UCSD-AML1 (cell line): ENCODE measurements at regions not wholly inside any gene's neighbourhood (a gene's known extent, or its start where the extent isn't known, plus 50 kb on each side); places are given as distances from the start of the nearest gene placed in this dataset.

Source experiments
- DNase-seq: peaks from one replicate; lab custom pipeline; 2025; ENCODE audit not compliant: unreplicated experiment; lab: John Stamatoyannopoulos, UW

DNA sequence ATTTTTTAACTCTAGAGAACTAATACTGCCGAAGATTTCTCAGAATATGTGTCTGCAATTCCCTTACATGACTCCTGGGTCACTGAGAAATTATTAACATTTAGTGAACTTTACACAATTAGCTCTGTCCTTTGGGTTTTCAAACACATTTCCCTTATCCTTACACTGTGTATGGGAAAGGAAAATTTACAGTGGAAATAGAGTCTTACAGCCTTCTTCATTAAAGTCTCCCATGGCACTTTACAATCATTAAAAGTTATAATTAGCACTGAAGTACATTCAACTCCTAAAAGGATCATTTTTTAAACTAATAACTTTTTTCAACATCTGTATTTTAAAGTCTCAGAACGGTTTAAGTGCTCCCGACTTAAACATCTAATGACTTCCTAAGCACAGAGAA, 627.5 kb upstream of the TYRP1 start:
- no peak for DNase-seq

DNA sequence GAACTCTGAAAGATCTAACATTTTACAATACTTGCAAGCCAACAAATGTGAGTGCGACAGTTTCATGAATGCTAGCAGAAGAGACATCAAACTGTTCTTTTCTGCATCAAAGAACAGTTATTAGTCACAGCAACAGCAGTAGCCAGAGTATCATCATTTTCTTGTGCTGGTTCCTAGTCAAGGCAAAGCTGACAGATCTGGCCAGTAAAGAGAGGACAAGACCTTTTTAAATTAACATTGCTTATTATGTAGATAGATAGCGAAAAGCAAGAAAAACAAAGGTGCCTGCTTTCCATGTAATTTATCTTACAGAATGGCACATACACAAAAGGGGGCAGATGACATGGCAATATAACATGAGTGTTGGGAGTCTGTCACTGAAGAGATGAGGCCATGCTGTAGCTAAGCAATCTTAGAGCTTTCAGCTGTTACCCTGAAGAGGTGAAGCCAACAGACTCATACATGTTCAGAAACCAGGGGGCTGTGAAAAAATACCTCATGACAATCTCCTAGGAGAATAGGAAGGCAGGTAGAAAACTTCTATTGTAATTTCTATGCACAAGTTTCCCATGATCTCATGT, 626.6 kb upstream of the TYRP1 start:
- no peak for DNase-seq

DNA sequence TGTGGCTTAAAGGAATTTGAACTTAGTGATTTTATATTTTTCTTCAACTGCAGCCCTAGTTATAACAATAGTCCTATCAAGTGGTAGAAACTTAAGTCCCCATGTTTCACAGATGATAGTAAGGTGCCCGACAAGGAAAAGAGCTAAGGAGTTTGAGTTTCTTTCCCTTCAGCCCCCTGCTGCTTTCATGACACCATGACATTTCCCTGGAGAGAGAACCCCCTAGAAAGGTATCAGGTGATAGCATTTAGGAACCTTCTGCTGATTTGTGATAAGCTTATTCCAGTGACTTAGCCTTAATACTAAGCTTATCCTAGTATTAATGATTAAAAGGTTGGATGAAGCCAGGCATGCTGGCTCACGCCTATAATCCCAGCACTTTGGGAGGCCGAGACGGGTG, 623.8 kb upstream of the TYRP1 start:
- DNase-seq: no peak

DNA sequence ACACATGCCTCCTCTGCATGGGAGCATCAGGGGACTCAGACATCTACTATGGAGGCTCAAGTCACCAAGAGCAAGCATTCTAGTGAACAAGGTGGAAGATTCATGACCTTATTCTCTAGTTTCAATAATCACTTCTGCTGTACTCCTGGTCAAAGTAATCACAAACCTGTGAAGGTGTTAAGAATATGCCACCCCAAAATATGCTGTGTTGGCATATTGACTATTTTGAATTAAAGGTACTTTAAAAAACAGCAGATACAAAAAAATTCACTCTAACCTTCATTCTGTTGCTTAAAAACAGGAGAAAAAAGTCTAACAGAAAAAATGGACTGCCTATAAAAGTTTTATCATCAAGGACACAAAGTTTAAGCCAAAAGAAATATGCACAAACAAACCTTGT, 607.8 kb upstream of the TYRP1 start:
- no peak for DNase-seq

DNA sequence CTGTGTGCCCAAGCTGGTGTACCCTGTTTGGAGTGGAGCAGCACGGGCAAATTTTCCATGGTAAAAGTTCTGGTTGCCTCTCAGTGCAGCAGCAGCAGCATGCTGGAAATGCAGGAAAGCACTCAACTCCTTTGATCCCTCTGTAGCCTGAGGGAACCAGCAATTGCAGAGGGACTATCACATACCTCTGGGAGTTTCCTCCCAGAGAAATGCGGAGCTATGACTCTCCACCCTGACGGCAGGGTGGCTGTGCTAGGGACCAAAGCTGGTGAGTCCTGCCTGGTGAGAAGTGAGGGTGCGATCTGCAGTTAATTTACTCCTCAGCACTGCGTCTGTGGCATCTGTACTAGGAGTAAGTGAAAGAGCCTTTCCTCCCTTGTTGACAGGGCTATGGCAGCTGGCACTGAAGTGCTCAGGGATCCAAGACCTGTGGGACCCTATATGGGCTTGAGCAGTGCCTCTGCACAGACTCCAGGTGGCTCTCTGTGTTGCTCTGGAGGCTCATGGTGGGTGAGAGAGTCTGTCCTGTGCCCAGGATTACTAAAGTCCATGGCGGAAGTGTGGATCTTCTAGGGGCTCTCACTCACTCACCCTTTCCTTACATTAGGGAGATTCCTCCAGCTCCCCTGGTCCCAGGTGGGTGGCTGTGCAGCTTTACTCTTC, 601.2 kb upstream of the TYRP1 start:
- no peak for DNase-seq

DNA sequence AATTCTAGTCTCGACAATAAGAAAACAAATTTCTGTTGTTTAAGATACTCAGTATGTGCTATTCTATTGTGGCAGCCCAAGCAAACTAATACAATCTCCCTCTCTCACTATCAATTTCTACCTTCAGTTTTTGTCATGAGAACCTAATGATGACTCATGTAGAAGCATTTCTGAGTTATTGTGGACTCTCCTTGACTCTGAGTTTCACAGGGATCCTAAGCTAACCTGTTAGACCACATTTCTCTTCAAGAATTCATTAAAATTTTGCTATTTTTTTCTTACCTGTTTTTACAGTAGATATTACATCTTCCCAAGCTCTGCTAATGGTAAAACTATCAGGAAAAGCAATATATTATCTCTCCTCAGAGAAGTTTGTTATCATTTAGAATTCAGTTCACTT, 599.1 kb upstream of the TYRP1 start:
- no peak for DNase-seq

DNA sequence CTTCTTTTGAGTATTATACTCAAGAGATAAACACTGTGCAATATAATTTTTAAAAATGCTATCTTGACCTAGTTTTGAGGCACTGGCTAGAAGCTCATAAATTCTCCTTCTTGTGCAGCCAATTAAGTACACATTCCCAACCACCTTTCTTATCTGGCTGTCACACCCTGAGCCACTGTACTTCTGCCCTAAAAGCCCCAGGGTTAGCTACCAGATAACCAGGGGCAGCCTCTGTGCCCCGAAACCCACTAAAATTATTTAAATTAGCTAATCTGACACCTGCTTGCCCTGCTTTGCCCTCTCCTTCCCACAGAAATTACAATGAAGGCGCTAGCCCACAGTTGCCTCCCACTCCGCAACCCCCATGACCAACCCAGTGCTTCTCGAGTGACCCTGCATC, 597.3 kb upstream of the TYRP1 start:
- DNase-seq: no peak

DNA sequence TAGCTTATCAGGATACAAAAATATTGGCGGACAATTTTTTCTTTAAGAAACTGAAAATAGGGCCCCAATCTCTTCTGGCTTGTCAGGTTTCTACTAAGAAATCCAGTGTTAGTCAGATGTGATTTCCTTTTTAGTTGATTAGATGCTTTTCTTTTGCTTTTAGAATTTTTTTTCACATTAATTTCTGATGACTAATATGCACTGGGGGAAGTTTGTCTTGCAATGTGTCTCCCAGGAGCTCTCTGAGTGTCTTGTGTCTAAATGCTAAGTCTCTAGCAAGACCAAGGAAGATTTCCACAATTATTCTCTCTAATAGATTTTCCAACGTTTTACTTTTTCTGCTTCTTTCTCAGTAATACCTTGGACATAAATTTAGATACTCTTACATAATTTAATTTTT, 559.8 kb upstream of the TYRP1 start:
- DNase-seq: no peak

DNA sequence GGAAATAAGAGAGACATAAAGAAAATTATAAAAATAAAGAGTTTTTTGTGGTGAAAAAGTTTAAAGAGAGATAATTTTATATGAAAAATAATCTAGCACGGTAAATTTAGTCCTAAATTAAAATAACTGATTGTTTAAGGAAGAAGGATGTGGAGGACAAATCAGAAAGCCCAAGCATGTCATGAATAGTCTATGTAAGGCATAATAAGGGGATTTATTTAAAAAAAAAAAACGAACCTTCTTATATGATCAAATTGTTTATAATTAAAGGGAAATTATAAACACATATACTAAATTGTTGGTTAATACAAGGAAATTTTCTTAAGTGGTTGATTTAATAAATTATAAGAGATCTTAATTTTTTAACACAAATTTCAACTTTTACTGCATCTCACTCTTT, 551.8 kb upstream of the TYRP1 start:
- no peak for DNase-seq

DNA sequence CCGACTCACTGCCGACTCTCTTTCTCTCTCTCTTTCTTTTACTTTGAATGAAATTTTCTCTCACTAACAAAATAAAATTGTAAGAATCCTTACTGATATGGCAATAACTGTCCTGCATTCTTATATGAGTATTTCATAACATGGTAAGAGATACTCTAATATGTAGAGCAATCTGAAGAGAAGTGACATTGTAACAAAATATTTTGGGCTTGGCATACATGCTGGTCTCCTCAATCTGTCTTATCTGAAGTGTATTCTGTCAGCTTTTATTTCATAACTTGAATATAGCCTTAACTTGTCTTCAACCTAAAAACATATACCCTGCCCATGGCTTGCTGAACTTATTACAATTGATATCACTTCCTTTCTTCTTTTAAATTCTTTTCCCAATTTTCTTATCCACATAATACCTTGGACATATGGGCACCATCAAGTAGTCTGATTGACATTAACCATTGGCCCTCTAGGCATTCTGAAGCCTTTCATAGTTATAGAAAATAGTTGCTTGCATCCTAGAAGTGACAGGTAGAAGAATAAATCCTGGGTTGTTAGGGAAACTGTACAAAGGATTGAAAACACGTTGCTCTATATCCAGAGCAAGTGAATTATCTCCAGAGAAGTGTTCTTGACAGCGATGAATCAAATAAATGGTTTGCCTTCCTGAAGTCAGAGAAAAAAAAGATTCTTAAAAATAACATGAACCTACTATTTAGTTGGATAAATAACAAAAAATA, 537.6 kb upstream of the TYRP1 start:
- no peak for DNase-seq

DNA sequence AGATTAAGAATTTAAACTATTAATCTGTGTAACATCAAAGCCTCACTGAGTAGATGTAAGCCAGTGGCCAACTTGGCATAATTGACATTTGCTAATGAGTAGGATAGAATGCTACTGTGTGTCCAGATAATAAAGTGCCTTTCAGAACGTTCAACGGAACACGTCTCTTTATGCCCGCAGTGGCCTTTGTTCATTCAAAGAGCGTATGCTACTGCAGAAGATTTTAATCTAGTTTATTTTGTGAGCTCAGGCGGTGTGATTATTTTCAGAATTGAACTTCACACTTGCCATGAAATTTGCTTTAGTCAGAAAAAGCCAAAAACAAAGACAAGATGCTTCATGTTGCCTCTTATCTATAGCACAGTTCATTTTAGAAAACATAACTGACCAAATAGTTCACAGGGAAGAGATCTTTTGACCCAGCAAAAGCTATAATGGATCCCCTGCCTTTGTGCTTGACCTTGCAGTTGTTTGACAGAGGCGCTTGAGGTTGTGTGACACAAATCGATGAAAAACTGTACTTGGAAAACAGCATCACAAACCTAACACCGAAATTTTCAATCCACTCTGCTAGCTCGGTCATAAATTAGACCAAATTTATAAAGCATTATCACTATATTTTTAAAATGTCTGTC, 530.9 kb upstream of the TYRP1 start:
- DNase-seq: no peak

DNA sequence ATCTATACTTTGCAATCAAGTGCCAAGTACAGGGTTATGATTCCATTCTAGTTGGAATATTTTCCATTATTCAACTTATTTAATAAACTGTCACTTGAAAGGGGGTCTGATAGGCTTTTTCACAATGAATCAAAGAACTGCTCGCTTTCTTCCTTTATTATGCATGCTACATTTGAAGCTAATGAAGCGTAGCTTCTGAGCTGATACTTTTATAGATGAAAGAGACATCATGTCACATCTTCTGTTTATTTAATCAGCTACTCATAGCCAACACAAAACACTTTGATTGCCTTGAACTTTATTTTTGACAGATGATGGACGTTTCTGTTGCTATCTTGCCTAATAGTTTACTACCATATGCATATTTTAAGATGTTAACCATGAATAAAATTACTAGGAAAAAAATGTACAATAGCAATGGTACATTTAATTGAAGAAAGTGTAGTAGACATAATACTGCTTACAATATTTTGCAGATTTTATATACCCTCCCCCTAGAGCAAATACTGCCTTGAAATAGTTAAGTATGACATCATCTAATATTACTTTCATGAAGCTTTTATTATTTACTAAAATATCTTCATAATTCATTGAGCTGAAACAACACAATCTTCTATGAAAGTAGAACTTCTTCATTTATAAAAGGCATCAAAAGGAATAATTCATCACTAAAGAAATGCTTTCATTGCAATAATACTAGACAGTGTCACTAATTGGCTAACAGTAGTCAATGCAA, 529.3 kb upstream of the TYRP1 start:
- DNase-seq: no peak

DNA sequence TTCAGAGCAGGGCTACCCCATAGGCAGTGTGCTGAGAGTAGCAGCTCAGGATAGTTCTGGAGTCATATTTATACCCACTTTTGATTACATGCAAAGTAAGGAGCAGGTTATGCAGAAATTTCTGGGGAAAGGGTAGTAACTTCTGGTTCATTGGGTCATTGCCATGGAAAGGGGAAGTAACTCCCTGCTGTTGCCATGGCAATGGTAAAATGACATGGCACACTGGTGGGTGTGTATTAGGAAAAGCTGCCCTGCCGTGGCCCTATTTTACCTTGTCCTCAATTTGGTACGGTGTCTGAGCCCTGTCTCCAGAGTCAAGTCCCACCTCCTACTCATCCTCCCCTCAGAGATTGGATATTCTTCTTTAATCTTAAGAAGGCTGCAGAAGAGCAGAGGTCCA, 526.7 kb upstream of the TYRP1 start:
- DNase-seq: no peak

DNA sequence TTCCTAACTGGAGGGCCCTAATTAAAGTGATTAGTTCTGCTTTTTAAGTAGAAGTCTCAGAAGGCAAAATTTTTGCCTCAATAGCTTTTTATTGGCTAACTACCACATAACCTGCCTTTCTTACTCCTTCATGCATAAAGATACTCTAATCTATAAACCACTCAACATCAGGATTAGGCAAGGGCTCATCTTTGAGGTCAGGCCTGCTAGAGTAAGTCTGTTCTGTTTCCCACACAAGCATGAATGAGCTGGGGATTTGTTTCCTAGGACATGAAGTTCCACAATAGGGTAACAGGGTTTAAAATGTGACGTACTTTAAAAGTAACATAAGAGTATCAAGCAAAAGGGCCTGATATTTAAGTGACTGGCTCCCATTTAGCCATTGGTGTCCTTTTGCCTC, 522.7 kb upstream of the TYRP1 start:
- DNase-seq: no peak

DNA sequence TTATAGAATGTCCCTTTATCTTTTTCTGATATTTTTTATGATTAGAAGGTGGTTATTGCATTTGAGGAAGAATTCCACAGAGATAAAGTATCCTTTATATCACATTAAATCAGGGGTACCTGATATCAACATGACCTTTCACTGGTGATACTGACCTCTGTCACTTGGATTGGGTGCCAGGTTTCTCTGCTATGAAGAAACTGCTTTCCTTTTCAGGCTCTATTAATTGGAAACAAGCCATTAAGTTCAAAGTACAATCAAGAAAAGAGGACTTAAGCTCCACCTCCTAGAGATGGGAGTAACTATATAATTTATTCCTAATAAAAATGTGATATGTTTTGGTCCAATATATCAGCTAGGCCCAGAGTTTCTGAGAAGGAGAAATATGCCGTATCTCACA, 514.6 kb upstream of the TYRP1 start:
- DNase-seq: no peak

DNA sequence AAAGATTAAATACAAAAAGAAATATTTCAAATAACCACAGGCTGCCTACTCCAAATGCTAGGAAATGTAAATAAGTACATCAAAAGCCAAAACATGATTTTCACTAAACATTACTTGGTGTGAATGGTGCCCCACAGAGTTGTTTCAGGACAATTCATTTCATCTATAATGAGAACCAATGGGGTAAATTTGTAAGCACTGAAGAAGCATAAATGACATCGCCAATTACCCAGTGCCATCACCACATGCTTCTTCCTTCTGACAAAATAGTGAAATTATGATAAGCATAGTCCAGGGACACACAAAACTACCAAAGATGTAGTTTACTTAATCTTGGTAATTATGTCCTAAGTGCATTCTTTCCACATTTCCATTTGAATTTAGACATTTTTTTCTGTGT, 510.4 kb upstream of the TYRP1 start:
- DNase-seq: no peak

DNA sequence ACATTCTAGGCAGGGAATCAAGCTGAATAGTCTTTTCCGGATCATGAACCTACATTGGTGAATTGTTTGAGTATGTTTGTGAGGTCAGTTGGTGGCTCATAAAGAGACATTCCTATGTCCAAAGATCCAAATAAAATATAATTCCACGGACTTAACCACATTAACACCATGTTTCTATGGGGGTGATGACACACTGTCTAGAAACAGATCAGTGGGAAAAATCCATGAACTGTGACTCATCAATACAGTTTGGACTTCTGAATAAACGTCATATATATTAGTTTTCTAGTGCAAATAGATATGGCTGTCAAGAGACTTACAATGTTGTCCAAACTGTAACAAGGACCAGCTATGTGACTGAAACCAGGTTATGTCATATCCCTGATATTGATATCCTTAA, 509.9 kb upstream of the TYRP1 start:
- DNase-seq: no peak

DNA sequence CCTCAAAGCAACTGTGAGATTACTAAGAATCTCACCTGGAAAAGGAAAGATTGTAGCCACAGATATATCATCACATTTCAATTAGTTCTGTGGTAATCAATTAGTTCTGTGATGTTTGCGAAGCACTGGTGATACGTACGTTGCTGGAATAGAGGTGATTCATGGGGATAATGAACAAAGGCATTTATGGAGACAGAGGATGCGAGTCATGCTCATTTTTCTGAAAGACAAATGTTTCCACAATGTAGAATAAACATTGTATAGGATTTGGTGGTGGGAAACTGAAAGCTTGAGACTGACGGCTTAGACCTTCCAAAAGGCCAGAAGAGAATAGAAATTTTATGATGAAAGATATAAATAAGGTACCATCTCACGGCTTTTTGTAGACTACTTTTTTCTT, 507.3 kb upstream of the TYRP1 start:
- no peak for DNase-seq

DNA sequence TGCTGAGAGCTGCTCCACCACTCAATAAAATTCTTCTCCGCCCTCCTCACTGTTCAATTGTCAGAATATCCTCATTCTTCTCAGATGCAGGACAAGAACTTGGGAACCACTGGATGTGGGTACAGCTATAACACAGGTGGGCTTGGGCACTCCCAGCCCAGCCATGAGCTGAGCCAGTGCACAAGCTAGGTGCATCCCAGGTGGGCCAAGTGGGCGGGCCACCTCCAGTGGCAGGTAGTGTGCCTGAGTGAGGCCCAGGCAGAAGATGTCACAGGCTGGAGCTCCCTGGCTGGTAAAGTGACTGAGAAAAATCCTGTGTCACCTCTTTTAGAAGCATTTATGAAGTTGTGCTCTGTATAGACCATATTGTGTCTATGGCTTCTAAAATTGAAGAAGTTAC, 501.6 kb upstream of the TYRP1 start:
- no peak for DNase-seq

DNA sequence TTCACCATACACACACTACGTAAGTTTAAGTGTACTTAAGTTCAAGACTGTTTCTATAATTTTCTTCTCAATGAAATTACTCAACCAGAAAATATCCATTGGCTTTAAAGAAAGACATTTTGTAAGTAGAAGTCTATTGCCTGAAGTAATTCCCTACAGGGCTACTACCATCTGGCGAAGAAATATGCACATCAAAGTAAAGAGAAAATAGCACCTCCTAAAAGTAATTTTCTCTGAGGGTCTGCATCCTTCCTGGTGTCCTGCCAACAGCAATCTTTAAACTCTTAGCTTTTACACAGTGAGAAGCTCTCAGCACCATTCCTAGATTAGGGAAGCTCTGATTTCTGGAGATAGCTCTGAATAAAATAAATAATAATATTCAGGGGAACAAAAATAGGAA, 498.5 kb upstream of the TYRP1 start:
- no peak for DNase-seq

DNA sequence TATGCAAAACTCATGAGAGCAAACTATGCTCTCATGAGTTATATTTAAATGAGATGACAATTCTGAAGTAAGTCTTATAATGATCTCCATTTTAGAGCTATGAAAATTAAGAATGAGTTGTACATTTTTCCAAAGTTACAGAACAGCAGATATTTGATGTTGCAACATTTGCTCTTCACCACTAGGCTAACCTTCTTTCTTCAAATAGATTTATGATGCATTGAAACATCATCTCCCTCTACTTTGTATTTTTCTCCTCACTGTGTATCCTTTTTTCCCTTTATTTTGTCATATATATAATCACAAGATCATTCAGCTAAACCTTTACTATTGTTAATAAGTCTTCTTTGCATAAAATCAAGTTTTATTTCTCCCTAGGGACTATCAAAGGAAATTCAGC, 497.7 kb upstream of the TYRP1 start:
- no peak for DNase-seq

DNA sequence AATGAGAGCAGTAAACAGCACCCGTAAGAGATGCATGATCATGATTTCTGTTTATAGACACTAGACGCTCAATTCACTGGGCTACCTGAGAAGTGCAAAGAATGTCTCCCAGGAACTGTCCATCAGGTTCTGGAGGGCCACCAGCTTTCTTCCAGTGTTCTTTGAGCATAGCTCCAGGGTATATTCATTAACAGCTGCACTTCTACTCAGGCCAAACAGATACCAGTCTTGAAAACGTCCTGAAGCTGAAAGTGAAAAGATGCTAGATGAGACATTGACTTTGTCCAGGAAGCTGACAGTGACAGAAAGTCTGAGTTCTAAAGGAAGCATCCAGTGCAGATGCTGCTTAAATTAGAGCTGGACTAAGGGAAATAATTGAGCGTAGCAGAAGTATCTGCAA, 488.7 kb upstream of the TYRP1 start:
- DNase-seq: no peak
